Tibial artery (tissue), 4 donors: ENCODE measurements at regions not wholly inside any gene's neighbourhood (a gene's known extent, or its start where the extent isn't known, plus 50 kb on each side); places are given as distances from the start of the nearest gene placed in this dataset.

Experiments used
- DNase-seq, 2 donors: peaks; one replicate each; pipeline ENCODE4 v3.0.0-alpha.2; 2019
- H3K27ac ChIP-seq, 2 donors: fragments of 200-600 bp; sonication (generic) in 1 of 2; 1 replicate in 1 of 2; 2 replicates in 1 of 2; pipeline ENCODE4 v1.5.1; 2018 to 2019; ENCODE audit warnings: mild to moderate bottlenecking in 1 of 2
- H3K27me3 ChIP-seq, 2 donors: fragments of 200-600 bp; sonication (generic) in 1 of 2; one replicate each; pipeline versions ENCODE4 v1.5.1 to v1.6.0; 2016 to 2019
- H3K36me3 ChIP-seq, 3 donors: fragments of 200-600 bp; sonication (generic) in 2 of 3; one replicate each; pipeline ENCODE4 v1.5.1; 2016 to 2019; ENCODE audit warnings: mild to moderate bottlenecking in 2 of 3
- H3K4me1 ChIP-seq, 4 donors: fragments of 200-600 bp; sonication (generic) in 2 of 4; 1 replicate in 3 of 4; 2 replicates in 1 of 4; pipeline ENCODE4 v1.5.1; 2016 to 2019
- H3K4me3 ChIP-seq, 2 donors: fragments of 200-600 bp; sonication (generic) in 1 of 2; 1 replicate in 1 of 2; 2 replicates in 1 of 2; pipeline ENCODE4 v1.5.1; 2018 to 2019; ENCODE audit warnings: mild to moderate bottlenecking in 2 of 2
- H3K9me3 ChIP-seq, 3 donors: fragments of 200-600 bp; sonication (generic) in 1 of 3; one replicate each; pipeline ENCODE4 v1.5.1; 2016 to 2019
- intact Hi-C: fragments of 100-400 bp; cut with DNase I; formaldehyde crosslinking; loops from one replicate; pipeline ENCODE4 v1.15.0; 2023; ENCODE audit warnings: low total_unique reads
- TF ChIP-seq, protein P1 (sequence below), 2 experiments: fragments of 200-600 bp in 1 of 2; fragments of 450-650 bp in 1 of 2; IDR thresholded peaks; one replicate each; pipeline ENCODE4 v1.5.1; 2017 to 2019; ENCODE audit warnings: antibody characterized with exemption in 2 of 2, mild to moderate bottlenecking in 1 of 2, moderate library complexity in 1 of 2

DNA sequence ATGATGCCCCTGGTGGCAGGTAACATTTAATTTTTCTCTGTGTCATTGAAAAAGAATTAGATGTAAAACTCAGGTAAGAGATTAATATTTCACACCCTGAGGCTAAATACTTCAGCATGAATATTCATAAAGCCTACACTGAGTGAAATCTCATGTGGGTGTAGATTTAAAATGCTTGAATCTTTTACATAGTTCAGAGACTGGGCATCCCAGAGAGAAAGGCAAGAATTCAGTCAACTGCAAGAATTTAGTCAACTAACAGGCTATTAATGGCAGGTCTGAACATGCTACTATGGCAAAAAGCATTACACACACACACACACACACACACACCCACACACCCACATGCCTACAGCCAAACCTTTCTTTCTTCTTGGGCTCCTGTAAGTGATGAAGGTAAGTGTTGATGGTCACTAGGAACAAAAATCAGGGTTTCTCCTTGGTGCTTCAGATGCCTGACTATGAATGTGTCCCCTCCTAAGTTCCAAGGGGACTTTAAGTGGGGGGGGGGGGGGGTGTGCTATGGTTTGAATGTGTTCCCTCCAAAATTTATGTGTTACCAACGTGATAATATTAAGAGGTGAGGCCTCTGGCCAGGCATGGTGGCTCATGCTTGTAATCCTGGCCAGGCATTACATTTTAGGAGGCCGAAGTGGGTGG, 63.7 kb upstream of the PSMD7 start:
- Histone ChIP-seq H3K27ac (no peak overlapping the region), H3K4me1 (no peaks in the 10 kb centered on the region), H3K9me3 (no peaks in the 10 kb centered on the region), H3K4me3 (no peak overlapping the region), H3K27me3 (no peaks in the 10 kb centered on the region), H3K36me3 (no peaks in the 10 kb centered on the region)
- intact Hi-C loops: no loop called here
- TF ChIP-seq, protein P1, sequence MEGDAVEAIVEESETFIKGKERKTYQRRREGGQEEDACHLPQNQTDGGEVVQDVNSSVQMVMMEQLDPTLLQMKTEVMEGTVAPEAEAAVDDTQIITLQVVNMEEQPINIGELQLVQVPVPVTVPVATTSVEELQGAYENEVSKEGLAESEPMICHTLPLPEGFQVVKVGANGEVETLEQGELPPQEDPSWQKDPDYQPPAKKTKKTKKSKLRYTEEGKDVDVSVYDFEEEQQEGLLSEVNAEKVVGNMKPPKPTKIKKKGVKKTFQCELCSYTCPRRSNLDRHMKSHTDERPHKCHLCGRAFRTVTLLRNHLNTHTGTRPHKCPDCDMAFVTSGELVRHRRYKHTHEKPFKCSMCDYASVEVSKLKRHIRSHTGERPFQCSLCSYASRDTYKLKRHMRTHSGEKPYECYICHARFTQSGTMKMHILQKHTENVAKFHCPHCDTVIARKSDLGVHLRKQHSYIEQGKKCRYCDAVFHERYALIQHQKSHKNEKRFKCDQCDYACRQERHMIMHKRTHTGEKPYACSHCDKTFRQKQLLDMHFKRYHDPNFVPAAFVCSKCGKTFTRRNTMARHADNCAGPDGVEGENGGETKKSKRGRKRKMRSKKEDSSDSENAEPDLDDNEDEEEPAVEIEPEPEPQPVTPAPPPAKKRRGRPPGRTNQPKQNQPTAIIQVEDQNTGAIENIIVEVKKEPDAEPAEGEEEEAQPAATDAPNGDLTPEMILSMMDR (IDR thresholded peaks at IDR 0.05): no peak
- DNase-seq: no peak

DNA sequence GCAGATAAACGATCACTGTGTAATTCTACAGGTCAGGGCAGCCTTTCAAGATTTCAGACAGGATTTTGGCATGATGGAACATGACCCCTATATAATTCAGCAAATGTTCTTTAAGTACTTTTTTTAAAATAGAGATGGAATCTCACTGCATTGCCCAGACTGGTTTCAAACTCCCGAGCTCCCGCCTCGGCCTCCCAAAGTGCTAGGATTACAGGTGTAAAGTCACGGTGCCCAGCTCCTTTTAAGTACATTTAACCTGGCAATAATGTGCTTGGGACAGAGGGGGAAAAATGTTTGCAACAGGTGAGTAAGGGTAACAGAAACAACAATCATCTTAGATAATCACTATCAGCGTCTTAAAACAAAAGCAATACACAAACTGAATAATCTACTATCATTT, 66.5 kb upstream of the PSMD7 start:
- TF ChIP-seq, protein P1 (IDR thresholded peaks at IDR 0.05): no peak
- H3K4me1 ChIP-seq: peaks cover 0 to 3% (median 0%) of the 10 kb centered on the region in 4 donors
- H3K4me3 ChIP-seq: no peak overlapping the region
- DNase-seq: no peak
- no peaks in the 10 kb centered on the region for H3K27me3 ChIP-seq
- H3K27ac ChIP-seq: no peak overlapping the region
- no peaks in the 10 kb centered on the region for H3K9me3 ChIP-seq
- intact Hi-C loops: no loop called here
- no peaks in the 10 kb centered on the region for H3K36me3 ChIP-seq

DNA sequence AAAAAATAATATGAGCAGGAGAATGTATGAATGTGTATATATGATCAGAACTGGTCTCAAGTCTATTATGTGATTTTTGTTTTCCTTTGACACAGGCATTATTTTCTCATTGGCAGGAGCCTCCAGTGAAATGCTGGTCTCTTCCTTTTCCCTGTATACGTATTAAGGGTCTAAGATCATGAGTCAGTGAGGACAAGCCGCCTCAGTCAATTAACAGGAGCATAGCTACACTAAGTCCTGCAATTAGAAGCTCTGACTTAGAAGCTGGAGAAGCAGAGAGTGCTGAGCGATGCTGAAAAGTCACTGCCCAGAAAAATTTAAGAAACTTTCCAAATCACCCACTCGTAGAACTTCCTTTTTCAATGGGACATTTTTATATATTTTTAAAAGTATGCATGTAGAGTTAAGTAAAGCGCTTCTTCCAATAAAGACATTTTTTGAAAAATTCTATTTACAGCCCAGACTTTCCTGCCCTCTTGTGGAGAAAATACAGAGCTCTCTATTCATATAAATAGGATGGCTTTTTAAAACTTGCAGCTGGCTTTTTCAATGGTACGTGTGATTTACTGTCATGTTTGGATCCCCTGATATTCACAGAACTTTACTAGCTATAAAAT, 70.2 kb upstream of the PSMD7 start:
- no peak overlapping the region for H3K27ac ChIP-seq
- no peak overlapping the region for H3K4me3 ChIP-seq
- H3K9me3 ChIP-seq: no peaks in the 10 kb centered on the region
- no peak for DNase-seq
- intact Hi-C loops: no loop called here
- TF ChIP-seq, protein P1 (IDR thresholded peaks at IDR 0.05): peak; percentile 31 to 41
- H3K36me3 ChIP-seq: no peaks in the 10 kb centered on the region
- peaks cover 0 to 3% (median 0%) of the 10 kb centered on the region in 4 donors for H3K4me1 ChIP-seq
- H3K27me3 ChIP-seq: no peaks in the 10 kb centered on the region

DNA sequence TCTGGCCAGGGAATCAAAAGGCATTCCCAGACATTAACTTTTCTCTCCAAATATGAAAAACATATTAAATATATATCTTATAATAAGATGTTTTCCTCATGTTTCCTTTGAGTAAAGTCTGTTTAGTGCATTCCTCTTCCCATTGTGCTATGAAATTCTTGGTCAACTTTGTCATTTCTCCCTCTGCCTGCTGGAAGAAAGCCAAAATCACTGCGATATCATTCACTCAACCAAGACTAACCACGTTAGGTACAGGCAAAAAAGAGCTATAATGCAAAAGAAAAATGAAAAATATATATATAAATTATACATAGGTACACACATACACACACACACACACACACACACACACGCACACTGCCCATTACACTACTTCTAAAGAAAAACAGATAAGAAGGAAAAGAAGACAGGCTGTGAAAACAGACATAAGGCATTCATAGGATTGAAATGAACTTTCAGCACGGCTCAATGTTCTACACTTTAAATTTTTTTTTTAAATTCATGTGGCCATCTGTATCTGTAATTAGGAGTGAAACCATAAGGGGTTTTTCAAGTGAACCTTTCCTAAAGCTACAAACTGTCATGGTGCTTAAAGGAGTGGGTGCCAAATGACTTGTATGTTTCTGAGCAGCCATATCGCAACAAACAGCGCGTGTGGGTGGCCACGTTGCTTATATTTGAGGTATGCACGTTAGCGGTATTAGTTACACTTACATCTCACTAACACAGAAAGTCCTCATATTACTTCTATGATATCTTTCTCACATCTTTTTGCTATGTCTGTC, 71.6 kb upstream of the PSMD7 start:
- Histone ChIP-seq H3K4me3 (no peak overlapping the region), H3K36me3 (no peaks in the 10 kb centered on the region), H3K27me3 (no peaks in the 10 kb centered on the region), H3K9me3 (no peaks in the 10 kb centered on the region), H3K4me1 (peaks cover 0 to 3% (median 0%) of the 10 kb centered on the region in 4 donors), H3K27ac (no peak overlapping the region)
- DNase-seq: no peak
- TF ChIP-seq, protein P1 (IDR thresholded peaks at IDR 0.05): no peak
- intact Hi-C loops: no loop called here

DNA sequence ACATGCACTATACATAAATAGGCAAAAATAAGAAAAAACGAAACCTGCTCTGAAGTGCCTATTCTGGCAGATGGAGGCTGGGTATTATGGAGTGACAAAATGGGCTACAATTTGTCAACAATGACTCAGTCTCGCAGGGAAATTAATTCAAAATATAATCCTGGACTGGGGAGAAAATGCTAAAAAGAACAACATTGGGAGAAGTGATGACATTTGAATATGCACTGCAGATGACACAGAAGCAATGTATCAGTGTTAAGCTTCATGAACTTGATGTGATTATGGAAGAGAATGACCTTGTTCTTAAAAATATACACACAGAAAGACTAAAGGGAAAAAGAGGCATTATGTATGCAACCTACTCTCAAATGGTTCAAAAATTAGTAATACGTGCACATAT, 74.8 kb upstream of the PSMD7 start:
- intact Hi-C loops: no loop called here
- no peaks in the 10 kb centered on the region for H3K9me3 ChIP-seq
- no peak overlapping the region for H3K4me3 ChIP-seq
- TF ChIP-seq, protein P1 (IDR thresholded peaks at IDR 0.05): no peak
- H3K4me1 ChIP-seq: peaks cover 0 to 3% (median 0%) of the 10 kb centered on the region in 4 donors
- H3K27me3 ChIP-seq: no peaks in the 10 kb centered on the region
- no peak overlapping the region for H3K27ac ChIP-seq
- no peaks in the 10 kb centered on the region for H3K36me3 ChIP-seq
- DNase-seq: no peak
